NB4 (cell line): ENCODE measurements at regions not wholly inside any gene's neighbourhood (a gene's known extent, or its start where the extent isn't known, plus 50 kb on each side); places are given as distances from the start of the nearest gene placed in this dataset.

Source experiments
- DNase-seq: peaks from one replicate; pipeline ENCODE4 v3.0.0; 2010; ENCODE audit warnings: low read depth
- H3K4me3 ChIP-seq: one replicate; pipeline ENCODE4 v1.5.1; 2011; ENCODE audit warnings: mild to moderate bottlenecking, low read depth, low read length, moderate library complexity
- CTCF ChIP-seq: IDR thresholded peaks from one replicate; pipeline ENCODE4 v1.5.1; 2012; ENCODE audit warnings: low read depth, low read length
- MAX ChIP-seq: IDR thresholded peaks from 2 replicates; pipeline ENCODE4 v1.6.1; 2011; ENCODE audit warnings: low read depth, low read length
- MYC ChIP-seq: IDR thresholded peaks from 2 replicates; pipeline ENCODE4 v1.6.1; 2011; ENCODE audit warnings: low read depth, low read length
- POLR2A ChIP-seq: IDR thresholded peaks from 2 replicates; pipeline ENCODE4 v1.6.1; 2011; ENCODE audit warnings: mild to moderate bottlenecking; ENCODE audit not compliant: insufficient read length; ENCODE audit errors: extremely low read depth

- no peak overlapping the region for H3K4me3 ChIP-seq
- no peak for DNase-seq
- TF ChIP-seq CTCF (no peak), POLR2A (no peak), MYC (no peak), MAX (no peak)
These were observed 228.1 kb downstream of the EDA2R start for GRCh38 chrX:66410806-66411205.
